Endometrium (tissue), 2 donors: ENCODE measurements at regions not wholly inside any gene's neighbourhood (a gene's known extent, or its start where the extent isn't known, plus 50 kb on each side); places are given as distances from the start of the nearest gene placed in this dataset.

Experiments
- FAIRE-seq: peaks from 2 replicates; lab custom pipeline; 2012; peaks lifted over from hg19 to GRCh38; lab: Jason Lieb, UNC
- donor health status: control.
- donor health status: control.

GRCh38 chr10:110375121-110375520, 70.4 kb upstream of the SMNDC1 start:
- FAIRE-seq: no peak

- FAIRE-seq: no peak
These were observed 71.5 kb upstream of the SMNDC1 start for GRCh38 chr10:110376021-110376766.

DNA sequence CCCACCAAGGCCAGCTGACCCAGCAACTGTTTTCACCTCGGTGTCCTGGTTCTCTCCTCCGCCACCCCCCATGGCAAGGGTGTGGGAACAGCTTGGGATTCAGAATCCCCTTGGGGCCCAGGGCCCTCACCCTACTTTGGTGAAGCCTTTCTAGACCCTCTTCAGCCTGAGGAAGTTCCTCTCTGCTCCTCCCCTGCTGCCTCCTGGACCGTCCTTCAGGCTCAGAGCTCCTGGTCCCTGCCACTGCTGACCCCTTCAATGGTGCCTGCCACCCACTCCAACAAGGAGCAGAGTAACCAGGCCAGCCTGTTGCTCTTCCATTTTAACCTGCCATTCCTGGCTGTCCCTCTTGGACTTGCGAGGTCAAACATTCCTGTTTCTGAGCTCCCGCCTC, 72.0 kb upstream of the SMNDC1 start:
- no peak for FAIRE-seq

GRCh38 chr10:110378006-110378405, 73.3 kb upstream of the SMNDC1 start:
- no peak for FAIRE-seq

DNA sequence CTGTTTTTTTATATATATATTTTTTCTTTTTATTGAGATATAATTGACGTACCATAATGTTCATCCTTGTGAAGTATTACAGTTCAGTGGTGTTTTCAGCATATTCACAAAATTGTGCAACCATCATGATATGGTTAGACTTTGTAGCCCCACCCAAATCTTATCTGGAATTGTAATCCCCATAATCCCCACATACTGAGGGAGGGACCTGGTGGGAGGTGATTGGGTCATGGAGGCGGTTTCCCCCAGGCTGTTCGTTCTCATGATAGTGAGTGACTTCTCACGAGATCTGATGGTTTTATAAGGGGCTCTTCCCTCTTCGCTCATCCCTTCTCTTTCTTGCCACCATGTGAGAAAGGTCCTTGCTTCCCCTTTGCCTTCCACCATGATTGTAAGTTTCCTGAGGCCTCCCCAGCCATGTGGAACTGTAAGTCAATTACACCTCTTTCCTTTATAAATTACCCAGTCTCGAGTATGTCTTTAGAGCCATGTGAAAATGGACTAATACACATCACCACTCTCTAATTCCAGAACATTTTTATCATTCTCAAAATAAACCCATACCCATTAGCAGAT, 73.9 kb upstream of the SMNDC1 start:
- FAIRE-seq: no peak

DNA sequence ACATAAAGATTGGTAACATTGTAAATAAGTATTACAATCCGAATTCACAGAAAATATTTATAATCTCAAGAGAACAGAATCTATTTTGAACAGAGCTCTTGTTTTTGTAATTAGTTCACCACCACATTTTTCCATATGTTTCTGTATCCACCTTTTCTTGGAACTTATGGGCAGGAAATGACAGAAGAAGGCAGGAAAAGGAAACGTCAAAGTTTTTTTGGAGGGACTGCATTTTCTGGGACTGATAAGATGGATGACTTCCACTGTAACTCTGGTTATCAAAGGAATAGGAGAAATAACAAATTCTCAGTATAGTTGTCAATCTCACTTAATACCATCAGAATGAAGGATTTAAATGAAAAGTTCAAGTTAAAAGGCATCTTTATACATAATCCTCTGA, 75.1 kb upstream of the SMNDC1 start:
- no peak for FAIRE-seq

GRCh38 chr10:110380293-110380692, 75.6 kb upstream of the SMNDC1 start:
- FAIRE-seq: no peak

GRCh38 chr10:110382695-110383094, 78.0 kb upstream of the SMNDC1 start:
- no peak for FAIRE-seq

DNA sequence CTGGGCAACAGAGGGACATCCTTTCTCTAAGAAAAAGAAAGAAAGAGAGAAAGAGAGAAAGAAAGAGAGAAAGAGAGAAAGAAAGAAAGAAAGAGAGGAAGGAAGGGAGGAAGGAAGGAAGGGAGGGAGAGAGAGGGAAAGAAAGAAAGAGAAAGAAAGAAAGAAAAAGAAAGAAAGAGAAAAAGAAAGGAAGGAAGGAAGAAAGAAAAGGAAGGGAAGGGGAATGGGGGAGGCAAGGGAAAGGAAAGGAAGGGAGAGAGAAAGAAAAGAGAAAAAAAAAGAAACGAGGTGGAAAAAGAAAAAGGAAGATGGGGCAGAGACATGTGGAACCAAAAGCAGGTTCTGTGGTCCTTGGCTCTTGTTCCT, 82.9 kb upstream of the SMNDC1 start:
- no peak for FAIRE-seq

GRCh38 chr10:110387983-110388686, 83.4 kb upstream of the SMNDC1 start:
- no peak for FAIRE-seq

- FAIRE-seq: no peak
These were observed 84.0 kb upstream of the SMNDC1 start for GRCh38 chr10:110388687-110389052.

DNA sequence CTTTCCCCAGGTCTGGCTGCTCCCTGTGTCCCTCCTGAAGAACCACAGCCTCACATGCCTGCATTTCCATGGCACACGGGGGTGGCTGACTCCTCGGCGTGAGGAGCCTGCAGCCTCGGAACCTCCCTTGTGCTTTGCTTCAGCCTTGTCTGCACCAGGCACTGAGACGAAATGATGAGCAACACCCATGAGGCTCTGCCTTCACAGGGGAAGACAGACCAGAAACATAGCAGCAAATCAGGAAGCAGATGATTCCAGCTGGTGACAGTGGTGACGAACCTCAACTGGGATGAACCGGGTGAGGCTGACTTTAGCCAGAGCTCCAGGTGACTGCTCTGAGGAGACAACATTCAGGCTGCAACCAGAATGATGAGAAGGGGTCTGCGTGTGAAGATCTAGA, 84.5 kb upstream of the SMNDC1 start:
- FAIRE-seq: no peak

DNA sequence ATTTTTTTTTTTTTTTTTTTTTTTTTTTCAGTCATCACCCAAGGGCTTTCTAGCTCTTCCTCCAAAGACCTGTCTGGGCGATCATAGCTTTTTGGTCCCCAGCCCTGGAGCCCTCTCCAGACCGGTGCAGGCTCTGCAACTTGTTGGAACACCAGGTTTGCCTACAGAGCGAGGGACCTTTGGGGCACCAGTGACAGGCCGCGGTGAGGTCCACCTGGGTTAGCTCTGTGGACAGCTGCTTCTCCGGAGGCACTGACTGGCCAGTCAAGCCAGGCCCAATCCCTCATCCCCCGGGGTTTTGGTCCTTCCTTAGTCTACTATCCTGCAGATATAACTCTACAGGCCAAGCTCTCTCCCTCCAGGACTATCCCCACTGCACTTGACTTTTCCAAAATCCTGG, 86.8 kb upstream of the SMNDC1 start:
- FAIRE-seq: no peak

GRCh38 chr10:110392121-110392520, 87.4 kb upstream of the SMNDC1 start:
- no peak for FAIRE-seq

DNA sequence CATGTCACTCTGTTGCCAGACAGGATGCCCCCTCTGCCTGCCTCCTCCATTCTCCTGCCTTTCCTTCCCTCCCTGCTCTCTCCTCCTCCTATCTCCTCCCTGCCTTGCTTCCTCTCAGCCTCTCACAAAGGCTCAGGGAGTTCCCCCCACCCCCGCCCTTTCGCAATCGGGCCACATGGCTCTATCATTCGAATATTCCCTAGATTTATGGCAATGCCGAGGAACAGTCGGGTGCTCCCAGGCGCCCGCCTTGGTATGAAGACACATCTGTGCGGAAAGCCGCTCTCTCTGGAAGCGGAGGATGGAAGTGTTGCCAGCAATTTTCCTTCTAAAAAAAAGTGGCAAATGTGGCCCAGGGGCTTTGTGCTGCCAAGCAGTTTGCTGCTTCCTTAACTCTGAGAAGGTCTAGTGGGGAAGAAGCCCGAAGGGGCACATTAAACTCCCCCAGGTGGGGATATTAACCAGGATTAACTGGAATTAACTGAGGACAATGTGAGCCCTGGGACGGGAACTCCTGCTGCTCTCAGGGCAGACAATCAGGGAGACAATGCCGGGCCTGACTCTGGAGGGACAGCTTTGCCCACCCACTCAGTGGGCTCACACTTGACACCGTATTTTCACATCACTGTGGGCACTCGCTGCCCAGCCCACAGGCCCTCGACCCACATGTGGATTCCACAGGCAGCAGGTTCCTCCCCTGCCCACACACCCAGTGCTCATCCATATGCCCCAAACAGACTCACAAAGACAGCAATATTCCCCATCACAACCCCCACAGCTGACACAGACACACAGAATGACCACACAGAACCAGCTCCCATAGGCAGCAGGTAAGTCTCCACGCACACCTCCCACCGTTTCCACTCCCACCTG, 88.4 kb upstream of the SMNDC1 start:
- no peak for FAIRE-seq

DNA sequence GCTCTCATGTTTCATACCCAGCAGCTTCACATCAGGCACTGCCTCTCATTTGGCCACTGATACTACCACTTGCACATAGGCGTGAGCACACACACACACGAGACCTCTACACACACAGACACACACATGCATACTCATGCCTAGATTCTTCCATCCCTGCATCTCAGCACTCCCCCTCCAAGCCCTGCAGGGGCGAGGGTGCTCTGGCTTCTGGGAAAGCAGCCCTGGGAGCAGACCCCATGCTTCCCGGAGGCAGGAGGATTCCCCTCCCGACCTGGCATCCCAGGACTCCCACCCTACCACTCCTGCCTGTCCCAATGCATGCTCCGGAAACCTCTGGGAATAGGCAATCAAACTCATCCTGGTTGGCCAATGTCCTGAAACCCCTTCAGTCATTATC, 89.1 kb upstream of the SMNDC1 start:
- no peak for FAIRE-seq

DNA sequence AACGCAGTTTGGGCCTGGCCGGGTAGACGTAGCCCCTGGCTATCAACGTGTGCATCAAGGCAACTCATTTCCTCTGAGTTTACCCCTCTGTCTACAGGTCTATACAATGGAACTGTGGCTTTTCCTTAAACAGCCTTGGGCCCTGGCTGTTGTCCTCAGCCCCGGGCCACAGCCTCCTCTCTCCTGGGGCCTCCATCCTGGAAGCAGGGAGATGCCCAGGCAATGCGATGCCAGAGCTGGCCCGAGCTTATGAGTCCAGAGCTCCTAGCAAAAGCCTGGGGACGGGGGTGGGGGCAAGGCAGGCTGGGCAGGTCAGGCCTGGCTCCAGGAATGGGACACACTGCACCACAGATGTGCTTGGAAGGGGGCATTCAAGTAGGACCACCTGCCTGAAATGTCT, 89.6 kb upstream of the SMNDC1 start:
- no peak for FAIRE-seq

DNA sequence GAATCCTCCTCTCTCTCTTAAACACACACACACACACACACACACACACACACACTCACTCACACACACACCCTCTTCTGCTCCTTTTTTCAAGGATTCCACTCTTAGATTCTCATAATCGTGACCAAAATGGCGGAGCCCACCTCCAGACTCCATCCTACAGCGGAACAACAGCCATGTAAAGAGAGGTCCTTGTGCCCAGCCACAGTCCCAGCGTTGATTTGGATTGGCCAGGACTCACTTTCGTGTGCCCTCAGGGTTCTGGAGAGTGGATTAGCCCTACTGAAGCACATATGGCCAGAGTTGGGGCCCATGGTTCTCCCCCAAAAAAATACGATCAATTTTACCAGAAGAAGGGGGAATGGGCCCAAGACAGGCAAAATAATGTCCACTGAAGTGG, 90.2 kb upstream of the SMNDC1 start:
- no peak for FAIRE-seq

- FAIRE-seq: no peak
These were observed 90.9 kb upstream of the SMNDC1 start for GRCh38 chr10:110395350-110396283.

DNA sequence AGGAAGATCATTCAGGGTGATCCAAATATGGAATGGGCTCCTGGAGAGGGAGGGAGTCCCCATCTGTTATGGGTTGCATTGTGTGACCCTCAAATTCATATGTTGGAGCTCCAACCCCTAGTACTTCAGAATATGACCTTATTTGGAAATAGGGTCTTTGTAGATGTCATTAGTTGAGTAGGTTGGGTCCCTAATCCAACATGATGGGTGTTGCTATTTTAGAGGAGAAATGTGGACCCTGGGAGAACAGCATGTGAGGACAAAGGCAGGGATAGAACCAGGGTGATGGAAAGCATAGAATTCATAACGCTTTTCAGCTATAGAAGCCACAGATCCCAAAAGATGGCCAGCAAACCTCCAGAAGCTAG, 91.5 kb upstream of the SMNDC1 start:
- FAIRE-seq: no peak

DNA sequence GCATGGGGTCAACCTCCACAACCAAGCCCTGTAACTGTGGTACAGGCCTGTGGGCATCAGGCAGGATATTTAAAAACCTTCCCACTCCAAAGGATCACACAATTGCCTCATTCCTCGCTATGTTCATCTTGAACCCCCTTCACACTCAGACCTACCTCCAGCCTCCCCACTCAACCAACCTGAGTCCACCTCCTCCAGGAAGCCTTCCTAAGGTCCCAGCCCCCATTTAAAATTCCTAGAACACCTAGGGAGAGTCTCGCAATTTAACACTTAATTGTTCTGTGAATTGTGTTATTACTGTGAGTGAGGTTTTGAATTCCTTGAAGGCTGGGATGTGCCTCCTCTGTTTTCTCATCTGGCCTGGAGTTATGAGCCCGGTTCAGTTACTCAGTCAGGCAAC, 93.1 kb upstream of the SMNDC1 start:
- no peak for FAIRE-seq
